ENCODE measurements at regions not wholly inside any gene's neighbourhood (a gene's known extent, or its start where the extent isn't known, plus 50 kb on each side); places are given as distances from the start of the nearest gene placed in this dataset.

- TF ChIP-seq CTCF (IDR thresholded peaks at IDR 0.05; ENCODE audit: insufficient read depth, low read depth, low read length, missing control alignments), result no peak
- no peak for DNase-seq (ENCODE audit: low read depth)
- no peak overlapping the region for H3K4me3 ChIP-seq (ENCODE audit: low read depth, low read length)
These were observed 102.4 kb downstream of the KCTD12 start for GRCh38 chr13:76783798-76784197.

- DNase-seq (ENCODE audit: low read depth), result no peak
- no peak for TF ChIP-seq CTCF (IDR thresholded peaks at IDR 0.05; ENCODE audit: insufficient read depth, low read depth, low read length, missing control alignments)
- no peak overlapping the region for H3K4me3 ChIP-seq (ENCODE audit: low read depth, low read length)
These were observed 107.4 kb downstream of the KCTD12 start for GRCh38 chr13:76778853-76779252.

GRCh38 chr13:76777096-76777495 is 109.1 kb downstream of the KCTD12 start:
- no peak overlapping the region for H3K4me3 ChIP-seq (ENCODE audit: low read depth, low read length)
- no peak for TF ChIP-seq CTCF (IDR thresholded peaks at IDR 0.05; ENCODE audit: insufficient read depth, low read depth, low read length, missing control alignments)
- DNase-seq (ENCODE audit: low read depth), result no peak

GRCh38 chr13:76775088-76775740 is 111.0 kb downstream of the KCTD12 start:
- no peak for DNase-seq (ENCODE audit: low read depth)
- no peak overlapping the region for H3K4me3 ChIP-seq (ENCODE audit: low read depth, low read length)
- no peak for TF ChIP-seq CTCF (IDR thresholded peaks at IDR 0.05; ENCODE audit: insufficient read depth, low read depth, low read length, missing control alignments)

GRCh38 chr13:76773448-76774094 is 112.6 kb downstream of the KCTD12 start:
- no peak for TF ChIP-seq CTCF (IDR thresholded peaks at IDR 0.05; ENCODE audit: insufficient read depth, low read depth, low read length, missing control alignments)
- no peak for DNase-seq (ENCODE audit: low read depth)
- H3K4me3 ChIP-seq (ENCODE audit: low read depth, low read length), result no peak overlapping the region

GRCh38 chr13:76772241-76772640 is 114.0 kb downstream of the KCTD12 start:
- no peak for DNase-seq (ENCODE audit: low read depth)
- no peak for TF ChIP-seq CTCF (IDR thresholded peaks at IDR 0.05; ENCODE audit: insufficient read depth, low read depth, low read length, missing control alignments)
- H3K4me3 ChIP-seq (ENCODE audit: low read depth, low read length), result no peak overlapping the region

Measured in GM12865 (cell line).